Stomach smooth muscle (tissue), 2 donors: ENCODE measurements at regions not wholly inside any gene's neighbourhood (a gene's known extent, or its start where the extent isn't known, plus 50 kb on each side); places are given as distances from the start of the nearest gene placed in this dataset.

ENCODE experiments used
- H3K27ac ChIP-seq: one replicate; pipeline ENCODE4 v1.7.0; 2013; ENCODE audit warnings: mild to moderate bottlenecking, low read length, inconsistent platforms
- H3K27me3 ChIP-seq, 2 donors: one replicate each; pipeline ENCODE4 v1.7.0; 2013; ENCODE audit warnings: low read length in 2 of 2; ENCODE audit not compliant: insufficient read depth in 2 of 2, control insufficient read depth in 1 of 2
- H3K36me3 ChIP-seq, 2 donors: one replicate each; pipeline ENCODE4 v1.7.0; 2013; ENCODE audit warnings: low read length in 2 of 2; ENCODE audit not compliant: control insufficient read depth in 2 of 2, insufficient read depth in 2 of 2
- H3K4me1 ChIP-seq: one replicate; pipeline ENCODE4 v1.7.0; 2013; ENCODE audit warnings: low read length; ENCODE audit not compliant: control insufficient read depth, insufficient read depth
- H3K4me3 ChIP-seq, 2 donors: one replicate each; pipeline ENCODE4 v1.7.0; 2013; ENCODE audit warnings: low read length in 2 of 2
- H3K9ac ChIP-seq, 2 donors: one replicate each; pipeline ENCODE4 v1.7.0; 2013; ENCODE audit warnings: low read length in 2 of 2, mild to moderate bottlenecking in 1 of 2
- H3K9me3 ChIP-seq, 2 donors: one replicate each; pipeline ENCODE4 v1.7.0; 2013; ENCODE audit warnings: low read length in 2 of 2; ENCODE audit not compliant: control insufficient read depth in 2 of 2
- donor health status: healthy.
- donor health status: Pancreatic carcinoma.

- Histone ChIP-seq H3K27me3 (no peaks in the 10 kb centered on the region), H3K4me1 (no peaks in the 10 kb centered on the region), H3K4me3 (no peak overlapping the region), H3K9ac (no peak overlapping the region), H3K36me3 (no peaks in the 10 kb centered on the region), H3K9me3 (no peaks in the 10 kb centered on the region), H3K27ac (no peak overlapping the region)
These were observed 362.1 kb upstream of the AGTR1 start for GRCh38 chr3:148335612-148336011.

DNA sequence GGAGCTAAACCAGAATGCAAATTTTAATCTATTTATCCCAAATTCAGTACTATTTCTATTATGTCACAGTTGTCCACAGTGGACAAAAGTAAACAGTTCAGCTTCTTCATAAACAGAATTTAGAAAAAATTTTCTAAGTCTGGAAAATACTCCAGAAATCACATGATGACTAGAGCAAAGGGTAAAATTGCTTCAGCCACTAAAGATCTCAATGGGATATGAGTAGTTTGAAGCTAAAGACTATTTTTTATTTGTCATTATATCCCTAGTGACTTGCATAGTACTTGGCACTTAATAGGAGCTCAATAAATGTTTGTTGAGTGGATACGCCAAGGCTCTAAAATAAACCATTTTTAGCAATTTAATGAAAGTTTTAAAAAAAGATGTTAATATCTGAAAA, 354.3 kb upstream of the AGTR1 start:
- no peak overlapping the region for H3K27ac ChIP-seq
- H3K27me3 ChIP-seq = no peaks in the 10 kb centered on the region
- H3K4me3 ChIP-seq = no peak overlapping the region
- no peak overlapping the region for H3K9ac ChIP-seq
- H3K9me3 ChIP-seq = peaks cover 0 to 3% of the 10 kb centered on the region in 2 donors
- no peaks in the 10 kb centered on the region for H3K36me3 ChIP-seq
- H3K4me1 ChIP-seq = no peaks in the 10 kb centered on the region

DNA sequence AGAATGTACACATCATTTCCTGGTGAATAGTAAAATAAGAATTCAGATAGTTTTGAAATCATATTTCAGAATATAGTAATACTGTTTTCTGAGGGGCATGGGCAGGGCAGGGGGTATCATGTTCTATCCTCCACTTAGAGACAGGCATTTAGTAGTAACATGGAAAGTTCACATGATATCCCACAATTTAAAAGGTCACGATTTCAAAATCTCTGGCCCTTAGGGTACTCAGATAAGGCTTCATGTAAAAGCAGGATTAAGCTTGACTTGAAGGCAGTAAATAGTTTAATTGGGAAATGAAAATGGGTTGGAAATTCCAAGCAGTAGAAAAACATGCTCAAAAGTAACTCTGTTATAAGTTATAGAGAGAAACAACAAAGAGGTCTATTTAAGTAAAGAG, 353.2 kb upstream of the AGTR1 start:
- Histone ChIP-seq H3K4me1 (no peaks in the 10 kb centered on the region), H3K36me3 (no peaks in the 10 kb centered on the region), H3K9me3 (peaks cover 0 to 3% of the 10 kb centered on the region in 2 donors), H3K4me3 (no peak overlapping the region), H3K27ac (no peak overlapping the region), H3K9ac (no peak overlapping the region), H3K27me3 (no peaks in the 10 kb centered on the region)

GRCh38 chr3:148360051-148360450, 337.7 kb upstream of the AGTR1 start:
- H3K27me3 ChIP-seq = no peaks in the 10 kb centered on the region
- H3K9ac ChIP-seq = no peak overlapping the region
- H3K4me3 ChIP-seq = no peak overlapping the region
- no peaks in the 10 kb centered on the region for H3K9me3 ChIP-seq
- no peaks in the 10 kb centered on the region for H3K4me1 ChIP-seq
- H3K36me3 ChIP-seq = no peaks in the 10 kb centered on the region
- H3K27ac ChIP-seq = no peak overlapping the region

GRCh38 chr3:148366743-148367410, 330.8 kb upstream of the AGTR1 start:
- no peaks in the 10 kb centered on the region for H3K9me3 ChIP-seq
- no peaks in the 10 kb centered on the region for H3K27me3 ChIP-seq
- no peak overlapping the region for H3K4me3 ChIP-seq
- H3K9ac ChIP-seq = no peak overlapping the region
- H3K36me3 ChIP-seq = no peaks in the 10 kb centered on the region
- H3K27ac ChIP-seq = no peak overlapping the region
- no peaks in the 10 kb centered on the region for H3K4me1 ChIP-seq

- Histone ChIP-seq H3K4me1 (no peaks in the 10 kb centered on the region), H3K4me3 (no peak overlapping the region), H3K27ac (no peak overlapping the region), H3K9me3 (no peaks in the 10 kb centered on the region), H3K36me3 (no peaks in the 10 kb centered on the region), H3K27me3 (no peaks in the 10 kb centered on the region), H3K9ac (no peak overlapping the region)
These were observed 329.9 kb upstream of the AGTR1 start for GRCh38 chr3:148367756-148368155.

GRCh38 chr3:148369381-148369780, 328.3 kb upstream of the AGTR1 start:
- H3K9me3 ChIP-seq = no peaks in the 10 kb centered on the region
- no peak overlapping the region for H3K27ac ChIP-seq
- H3K36me3 ChIP-seq = no peaks in the 10 kb centered on the region
- no peak overlapping the region for H3K4me3 ChIP-seq
- no peaks in the 10 kb centered on the region for H3K27me3 ChIP-seq
- no peaks in the 10 kb centered on the region for H3K4me1 ChIP-seq
- H3K9ac ChIP-seq = no peak overlapping the region

DNA sequence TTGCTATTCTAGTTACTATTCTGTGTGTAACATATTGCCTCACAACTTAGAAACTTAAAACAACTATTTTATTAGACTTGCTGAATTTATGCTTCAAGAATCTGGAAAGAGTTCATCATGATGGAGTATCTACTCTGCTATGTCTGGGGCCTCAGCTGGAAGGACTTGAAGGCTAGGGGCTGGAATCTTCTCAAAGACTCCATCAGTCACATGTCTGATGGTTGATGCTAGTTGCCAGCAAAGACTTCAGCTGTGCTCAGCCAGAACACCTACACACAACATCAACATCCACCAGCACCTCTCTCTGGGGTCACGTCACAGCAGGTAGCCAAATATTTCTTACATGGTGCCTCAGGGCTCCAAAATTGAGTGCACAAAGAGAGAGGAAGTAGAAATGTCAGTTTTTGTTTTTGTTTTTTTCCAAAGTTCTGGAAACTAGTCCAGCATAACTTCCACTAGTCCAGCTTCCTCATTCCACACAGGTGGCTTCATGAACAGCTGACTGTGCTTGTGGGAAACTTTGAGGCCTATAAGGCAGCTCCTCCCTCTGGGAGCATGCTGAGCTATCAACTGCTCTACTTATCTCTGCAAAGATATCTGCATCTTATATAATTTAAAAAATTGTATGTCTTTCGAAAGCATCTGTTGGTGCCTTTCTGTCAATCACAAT, 325.4 kb upstream of the AGTR1 start:
- Histone ChIP-seq H3K27ac (no peak overlapping the region), H3K27me3 (no peaks in the 10 kb centered on the region), H3K36me3 (no peaks in the 10 kb centered on the region), H3K9me3 (no peaks in the 10 kb centered on the region), H3K4me1 (no peaks in the 10 kb centered on the region), H3K9ac (no peak overlapping the region), H3K4me3 (no peak overlapping the region)

DNA sequence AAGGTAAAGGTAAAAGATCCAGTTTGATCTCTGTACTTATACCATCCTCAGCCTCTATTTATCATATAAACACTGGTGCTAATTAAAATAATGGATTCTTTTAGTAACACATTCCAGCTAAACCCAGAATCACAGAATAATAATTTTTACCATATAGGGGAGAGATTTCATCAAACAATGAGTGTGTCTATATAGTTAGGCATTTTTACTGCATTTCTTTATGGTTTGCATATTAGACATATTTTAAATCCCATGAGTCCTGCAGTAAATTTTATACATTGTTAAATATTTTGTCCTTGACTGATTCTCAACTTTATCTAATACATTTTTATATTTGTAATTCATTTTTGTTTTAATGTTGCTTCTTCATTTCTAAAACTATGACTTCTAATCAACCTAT, 323.7 kb upstream of the AGTR1 start:
- Histone ChIP-seq H3K27ac (no peak overlapping the region), H3K4me1 (no peaks in the 10 kb centered on the region), H3K27me3 (no peaks in the 10 kb centered on the region), H3K9ac (no peak overlapping the region), H3K9me3 (no peaks in the 10 kb centered on the region), H3K4me3 (no peak overlapping the region), H3K36me3 (no peaks in the 10 kb centered on the region)

GRCh38 chr3:148379763-148380382, 317.8 kb upstream of the AGTR1 start:
- Histone ChIP-seq H3K9me3 (no peaks in the 10 kb centered on the region), H3K9ac (no peak overlapping the region), H3K4me3 (no peak overlapping the region), H3K27ac (no peak overlapping the region), H3K36me3 (no peaks in the 10 kb centered on the region), H3K4me1 (no peaks in the 10 kb centered on the region), H3K27me3 (no peaks in the 10 kb centered on the region)

DNA sequence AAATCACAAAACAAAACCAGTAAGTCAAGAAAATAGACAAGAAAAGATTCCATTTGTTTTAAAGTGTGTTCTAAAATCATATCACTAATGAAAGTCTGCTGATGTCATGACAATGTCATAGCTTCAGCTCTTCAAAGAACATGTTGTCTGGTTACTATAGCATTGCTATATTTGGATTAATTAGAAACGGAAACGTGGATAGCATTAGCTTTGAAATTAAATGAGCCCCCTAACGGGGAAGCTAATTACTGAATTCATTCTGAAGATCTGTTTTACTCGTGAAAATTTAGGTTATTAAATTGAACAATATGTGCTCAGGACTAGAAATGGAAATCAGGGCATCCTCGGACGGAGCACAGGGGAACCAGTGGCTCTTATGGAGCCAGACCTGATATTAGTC, 316.7 kb upstream of the AGTR1 start:
- Histone ChIP-seq H3K36me3 (no peaks in the 10 kb centered on the region), H3K9ac (no peak overlapping the region), H3K27ac (no peak overlapping the region), H3K9me3 (no peaks in the 10 kb centered on the region), H3K27me3 (no peaks in the 10 kb centered on the region), H3K4me1 (no peaks in the 10 kb centered on the region), H3K4me3 (no peak overlapping the region)
